Breast epithelium (tissue), 3 donors: ENCODE measurements at regions not wholly inside any gene's neighbourhood (a gene's known extent, or its start where the extent isn't known, plus 50 kb on each side); places are given as distances from the start of the nearest gene placed in this dataset.

Experiments
- CTCF ChIP-seq, 3 donors: fragments of 450-650 bp; IDR thresholded peaks; one replicate each; pipeline ENCODE4 v1.5.1; 2016 to 2017; ENCODE audit warnings: antibody characterized with exemption in 3 of 3, mild to moderate bottlenecking in 3 of 3, moderate library complexity in 3 of 3
- POLR2A ChIP-seq: fragments of 450-650 bp; IDR thresholded peaks from one replicate; pipeline ENCODE4 v1.6.1; 2016; ENCODE audit warnings: antibody characterized with exemption, mild to moderate bottlenecking, moderate library complexity
- POLR2AphosphoS5 ChIP-seq, 3 donors: sonication (generic); formaldehyde crosslinking; IDR thresholded peaks; one replicate each; pipeline ENCODE4 v1.6.1; 2017; ENCODE audit warnings: antibody characterized with exemption in 3 of 3

GRCh38 chr3:25288413-25288812, 139.7 kb upstream of the RARB start:
- TF ChIP-seq CTCF (IDR thresholded peaks at IDR 0.05) = no peak
- TF ChIP-seq POLR2AphosphoS5 (IDR thresholded peaks at IDR 0.05) = no peak
- no peak for TF ChIP-seq POLR2A
